Left kidney (tissue), 1 donor: ENCODE measurements at regions not wholly inside any gene's neighbourhood (a gene's known extent, or its start where the extent isn't known, plus 50 kb on each side); places are given as distances from the start of the nearest gene placed in this dataset.
"Not testable (repeated sequence)": the region's sequence is repeated elsewhere in the genome, so short reads cannot be mapped to it uniquely, and the experiment has no call there.

Experiments used
- DNase-seq: peaks from one replicate; pipeline ENCODE4 v3.0.0-alpha.2; 2013

GRCh38 chr22:48639021-48639795 is 1188.5 kb downstream of the BRD1 start:
- no peak for DNase-seq

GRCh38 chr22:48637231-48637630 is 1190.4 kb downstream of the BRD1 start:
- DNase-seq, result no peak

DNA sequence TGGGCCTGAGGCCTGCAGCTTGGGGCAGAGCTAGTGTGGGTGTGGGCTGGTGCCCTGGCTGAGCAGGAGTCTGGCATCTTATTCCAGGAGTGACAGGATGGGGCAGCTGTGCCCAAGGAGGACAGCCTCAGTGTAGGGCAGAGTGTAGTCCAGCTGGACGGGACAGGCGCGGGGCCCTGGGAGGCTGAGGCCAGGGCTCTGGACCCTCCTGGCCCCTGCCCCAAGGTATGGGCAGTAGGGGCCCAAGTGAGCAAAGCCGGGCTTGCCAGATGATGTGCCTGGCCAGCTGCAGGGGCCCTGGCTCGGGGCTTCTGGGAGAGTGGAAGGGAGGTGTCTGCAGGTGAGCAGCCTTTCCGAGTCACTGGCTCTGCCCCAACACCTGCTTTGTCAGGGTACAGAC is 1190.9 kb downstream of the BRD1 start:
- no peak for DNase-seq

GRCh38 chr22:48635816-48636215 is 1191.9 kb downstream of the BRD1 start:
- DNase-seq, result no peak

- DNase-seq, result no peak
Observed at GRCh38 chr22:48635031-48635430, 1192.6 kb downstream of the BRD1 start.

- DNase-seq, result no peak
Observed at GRCh38 chr22:48633996-48634836, 1193.5 kb downstream of the BRD1 start.

- no peak for DNase-seq
Observed at GRCh38 chr22:48632646-48633246, 1194.9 kb downstream of the BRD1 start.

DNA sequence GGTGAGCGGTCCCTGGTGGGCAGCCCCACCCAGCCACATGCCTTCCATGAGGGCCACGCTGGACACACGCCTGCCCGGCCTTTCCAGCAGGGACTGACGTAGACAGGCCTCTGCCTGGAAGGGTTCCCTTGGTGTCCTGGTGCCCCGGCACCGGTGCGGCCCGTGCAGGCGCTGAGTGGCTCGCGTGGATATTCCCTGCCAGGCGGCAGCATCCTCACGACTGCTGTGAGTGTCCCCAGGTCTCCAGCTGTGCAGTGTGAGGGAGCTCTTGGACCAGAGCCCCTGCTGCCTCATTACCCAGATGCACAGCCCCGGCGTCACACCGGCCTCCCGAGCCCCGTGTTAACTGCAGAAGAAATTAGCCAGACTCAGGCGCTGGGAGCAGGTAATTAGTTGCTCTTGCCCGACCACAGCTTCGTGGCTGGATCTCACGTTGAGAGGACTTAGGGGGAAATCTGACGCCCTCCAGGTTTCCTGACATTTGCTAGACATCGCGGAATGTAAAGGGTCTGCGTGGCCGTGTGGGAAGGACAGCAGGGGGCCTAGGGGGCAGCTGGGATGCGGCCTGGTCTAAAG is 1196.3 kb downstream of the BRD1 start:
- no peak for DNase-seq

GRCh38 chr22:48630848-48631247 is 1196.8 kb downstream of the BRD1 start:
- DNase-seq, result no peak

DNA sequence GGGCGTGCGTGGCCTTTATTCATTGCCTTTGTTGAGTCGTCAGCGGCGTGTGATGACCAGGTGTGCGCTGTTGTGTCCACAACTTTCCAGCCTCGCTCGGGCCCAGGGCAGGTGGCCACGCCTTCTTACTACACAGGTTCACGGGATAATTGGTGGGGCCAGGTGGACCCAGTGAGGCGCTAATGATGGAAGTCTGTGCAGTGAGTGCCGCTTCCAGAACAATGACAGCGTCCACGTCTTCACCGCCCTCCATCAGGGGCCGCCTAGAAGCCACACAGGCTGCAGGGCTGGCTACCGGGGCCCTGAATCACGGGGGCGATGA is 1197.3 kb downstream of the BRD1 start:
- no peak for DNase-seq

- DNase-seq, result no peak
Observed at GRCh38 chr22:48629631-48630432, 1197.8 kb downstream of the BRD1 start.

- DNase-seq, result no peak
Observed at GRCh38 chr22:48628891-48629543, 1198.7 kb downstream of the BRD1 start.

DNA sequence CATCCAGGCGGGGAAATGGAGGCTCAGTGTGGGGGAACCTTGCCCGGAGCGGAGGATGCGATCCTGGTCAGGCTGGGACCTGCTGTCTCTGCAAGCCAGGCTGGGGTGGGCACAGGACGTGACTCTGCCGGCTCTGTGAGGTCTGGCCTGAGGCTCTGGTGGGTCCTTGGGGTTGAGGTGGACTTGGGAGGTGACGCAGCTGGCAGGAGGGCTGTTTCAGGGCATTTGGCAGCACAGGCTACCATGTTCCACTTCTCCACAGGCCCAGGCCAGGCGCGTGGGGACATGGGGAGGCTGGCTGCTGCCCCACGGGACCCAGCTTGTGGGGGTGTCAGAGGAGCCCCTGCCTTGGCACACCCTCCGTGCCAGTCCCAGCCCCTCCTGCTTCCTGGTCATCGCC is 1199.7 kb downstream of the BRD1 start:
- DNase-seq, result no peak

GRCh38 chr22:48627203-48627602 is 1200.5 kb downstream of the BRD1 start:
- no peak for DNase-seq

DNA sequence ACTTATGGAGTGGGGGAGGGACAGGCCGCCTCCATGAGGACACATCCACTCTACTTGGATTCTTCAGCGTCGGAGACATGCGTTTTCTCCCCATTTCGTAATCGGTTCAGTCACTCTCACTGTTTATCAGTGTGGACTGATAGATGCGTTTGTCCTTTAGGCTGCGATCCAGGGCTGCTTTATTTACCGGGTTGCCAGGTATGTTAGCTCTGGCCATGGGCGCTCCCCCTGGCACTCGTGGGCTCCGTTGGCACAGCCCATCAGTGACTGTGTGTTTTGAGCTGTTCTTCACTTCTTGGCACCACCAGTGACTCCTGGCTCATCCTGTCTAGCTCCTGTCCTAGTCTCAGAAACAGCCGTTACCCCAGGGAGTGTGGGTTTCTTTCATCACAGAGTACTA is 1203.3 kb downstream of the BRD1 start:
- no peak for DNase-seq

DNA sequence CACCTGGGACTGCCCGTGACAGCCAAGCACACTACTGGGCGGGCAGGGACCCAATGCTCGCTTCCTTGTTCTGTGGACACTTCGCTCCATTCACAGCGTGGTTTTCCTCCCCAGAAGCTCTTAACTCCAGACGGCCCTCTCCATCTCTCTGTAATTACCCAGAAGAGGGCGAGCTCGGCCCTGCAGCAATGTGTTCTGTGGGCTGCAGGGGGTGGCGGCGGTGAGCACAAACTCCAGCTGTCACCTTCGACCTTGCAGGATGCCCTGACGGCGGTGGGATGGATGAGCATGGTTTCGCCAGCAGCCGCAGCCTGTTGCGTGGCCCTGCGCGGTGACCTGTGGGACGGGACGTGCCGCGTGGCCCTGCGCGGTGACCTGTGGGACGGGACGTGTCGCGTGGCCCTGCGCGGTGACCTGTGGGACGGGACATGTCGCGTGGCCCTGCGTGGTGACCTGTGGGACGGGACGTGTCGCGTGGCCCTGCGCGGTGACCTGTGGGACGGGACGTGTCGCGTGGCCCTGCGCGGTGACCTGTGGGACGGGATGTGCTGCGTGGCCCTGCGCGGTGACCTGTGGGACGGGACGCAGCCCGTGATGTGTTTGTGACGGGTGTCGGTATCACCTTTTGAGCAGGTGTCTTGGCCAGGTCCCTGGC is 1204.7 kb downstream of the BRD1 start:
- no peak for DNase-seq

DNA sequence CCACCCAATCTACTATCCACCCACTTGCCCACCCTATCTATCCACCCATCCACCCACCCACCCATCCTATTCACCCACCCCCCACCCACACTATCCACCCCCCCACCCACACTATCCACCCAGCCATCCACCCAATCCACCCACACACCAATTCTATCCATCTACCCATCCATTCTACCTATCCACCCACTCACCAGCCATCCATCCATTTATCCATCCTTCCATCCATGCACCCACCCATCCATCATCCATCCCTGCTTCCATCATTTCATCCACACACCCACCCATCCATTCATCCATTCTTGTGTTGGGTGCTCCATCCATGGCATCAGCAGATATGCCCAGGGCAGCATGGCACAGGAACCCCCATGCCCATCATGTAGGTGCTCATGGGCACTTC is 1206.6 kb downstream of the BRD1 start:
- no peak for DNase-seq

DNA sequence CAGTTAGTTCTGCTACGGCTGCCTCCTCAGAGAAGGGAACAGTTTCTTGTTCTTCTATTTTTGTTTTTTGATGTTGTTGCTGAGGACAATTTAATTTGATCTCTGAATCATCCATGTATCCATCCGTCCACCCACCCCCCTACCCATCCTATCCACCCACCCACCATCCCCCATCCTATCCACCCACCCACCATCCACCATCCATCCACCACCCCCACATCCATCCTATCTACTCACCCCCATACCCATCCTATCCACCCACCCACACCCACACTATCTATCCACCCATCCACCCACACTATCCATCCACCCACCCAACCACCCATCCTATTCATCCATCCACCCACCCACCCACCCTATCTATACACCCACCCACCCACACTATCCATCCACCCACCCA is 1207.2 kb downstream of the BRD1 start:
- DNase-seq, result not testable (repeated sequence)

- no peak for DNase-seq
Observed at GRCh38 chr22:48619721-48620120, 1208.0 kb downstream of the BRD1 start.

DNA sequence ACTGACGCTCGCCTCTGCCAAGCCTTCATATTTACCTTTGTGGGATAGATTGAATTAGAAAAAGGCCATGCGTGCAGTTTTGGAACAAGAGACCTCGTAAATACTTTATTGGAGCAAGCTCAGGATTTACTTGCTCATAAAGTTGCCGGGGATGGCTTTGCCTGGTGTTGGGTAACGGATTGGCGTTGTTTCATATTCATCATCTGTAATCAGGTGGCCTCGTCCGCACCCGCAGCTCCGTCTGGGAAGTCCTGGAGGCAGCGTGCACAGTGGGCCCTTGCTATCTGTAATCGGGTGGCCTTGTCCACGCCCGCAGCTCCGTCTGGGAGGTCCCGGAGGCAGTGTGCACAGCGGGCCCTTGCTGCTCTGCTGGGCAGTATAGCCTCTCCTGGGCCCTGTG is 1209.3 kb downstream of the BRD1 start:
- no peak for DNase-seq

- no peak for DNase-seq
Observed at GRCh38 chr22:48616656-48617055, 1211.0 kb downstream of the BRD1 start.
